HG02981 (cell line): ENCODE measurements at regions not wholly inside any gene's neighbourhood (a gene's known extent, or its start where the extent isn't known, plus 50 kb on each side); places are given as distances from the start of the nearest gene placed in this dataset.

Source experiments
- ATAC-seq: cut with Tn5 transposase; IDR thresholded peaks from one replicate; pipeline ENCODE4 v1.9.1; 2021; ENCODE audit warnings: mild to moderate bottlenecking, moderate library complexity; ENCODE audit not compliant: unreplicated experiment

- ATAC-seq = no peak
Observed at GRCh38 chr7:33725111-33726025, 180.0 kb upstream of the BMPER start.

GRCh38 chr7:33726582-33726981 lies 178.8 kb upstream of the BMPER start:
- ATAC-seq = no peak

DNA sequence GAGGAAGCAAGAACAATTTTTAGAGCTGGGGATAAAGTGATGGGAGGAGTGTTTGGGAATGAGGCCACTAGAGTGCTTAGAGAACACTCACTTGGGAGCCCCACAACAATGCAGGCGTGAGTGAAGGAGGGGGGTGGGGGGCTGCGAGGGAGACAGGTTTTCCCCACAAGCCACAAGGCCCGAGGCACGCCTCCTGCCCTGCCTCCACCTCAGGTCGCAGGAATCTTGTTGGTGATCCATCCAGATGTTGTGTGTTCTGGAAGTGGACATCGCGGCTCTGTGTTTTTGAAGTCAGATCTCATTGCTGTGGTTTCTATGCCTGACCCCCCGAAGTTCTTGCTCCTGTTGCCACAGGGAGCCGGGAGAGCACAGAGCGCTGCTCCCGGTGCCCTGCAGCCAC lies 178.0 kb upstream of the BMPER start:
- no peak for ATAC-seq

GRCh38 chr7:33728873-33729551 lies 176.3 kb upstream of the BMPER start:
- no peak for ATAC-seq

DNA sequence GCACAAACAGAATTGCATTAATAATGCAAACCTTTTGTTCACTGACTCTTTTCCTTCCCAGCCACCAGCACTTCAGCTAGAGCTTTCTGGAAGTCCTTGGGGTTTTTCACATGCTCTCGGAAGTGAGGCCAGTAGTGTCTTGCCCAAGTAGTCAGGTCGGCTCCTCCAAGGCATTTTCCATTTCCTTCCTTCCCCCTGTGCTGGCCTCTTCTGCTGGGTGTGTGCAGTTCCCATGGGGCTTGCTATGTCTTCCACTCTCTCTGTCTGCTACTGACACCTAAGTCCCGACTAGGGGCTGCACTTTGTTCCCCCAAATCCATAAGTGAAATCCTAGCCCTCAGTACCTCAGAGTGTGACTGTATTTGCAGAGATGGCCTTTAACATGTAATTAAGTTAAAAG lies 175.6 kb upstream of the BMPER start:
- ATAC-seq = no peak

GRCh38 chr7:33730958-33731357 lies 174.4 kb upstream of the BMPER start:
- no peak for ATAC-seq

GRCh38 chr7:33731912-33732311 lies 173.4 kb upstream of the BMPER start:
- ATAC-seq = no peak

DNA sequence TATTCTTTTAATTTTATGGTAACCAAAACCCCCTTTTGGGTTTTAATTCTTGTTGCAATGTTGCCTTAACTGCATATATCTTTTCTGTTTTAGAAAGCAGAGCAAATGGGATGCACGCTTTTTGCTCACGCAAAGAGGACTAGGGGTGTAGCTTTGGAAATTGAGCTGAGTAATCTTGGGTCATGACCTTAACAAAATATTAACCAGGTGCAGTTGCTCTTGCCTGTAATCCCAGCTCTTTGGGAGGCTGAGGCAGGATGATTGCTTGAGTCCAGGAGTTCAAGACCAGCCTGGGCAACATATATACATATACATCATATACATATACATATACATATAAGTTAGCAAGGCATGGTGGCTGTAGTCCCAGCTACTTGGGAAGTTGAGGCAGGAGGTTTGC lies 172.9 kb upstream of the BMPER start:
- no peak for ATAC-seq

GRCh38 chr7:33733870-33734650 lies 171.3 kb upstream of the BMPER start:
- no peak for ATAC-seq

GRCh38 chr7:33735403-33735802 lies 169.9 kb upstream of the BMPER start:
- ATAC-seq = no peak

- no peak for ATAC-seq
Observed at GRCh38 chr7:33736521-33737221, 168.7 kb upstream of the BMPER start.

GRCh38 chr7:33738260-33738935 lies 166.9 kb upstream of the BMPER start:
- no peak for ATAC-seq

DNA sequence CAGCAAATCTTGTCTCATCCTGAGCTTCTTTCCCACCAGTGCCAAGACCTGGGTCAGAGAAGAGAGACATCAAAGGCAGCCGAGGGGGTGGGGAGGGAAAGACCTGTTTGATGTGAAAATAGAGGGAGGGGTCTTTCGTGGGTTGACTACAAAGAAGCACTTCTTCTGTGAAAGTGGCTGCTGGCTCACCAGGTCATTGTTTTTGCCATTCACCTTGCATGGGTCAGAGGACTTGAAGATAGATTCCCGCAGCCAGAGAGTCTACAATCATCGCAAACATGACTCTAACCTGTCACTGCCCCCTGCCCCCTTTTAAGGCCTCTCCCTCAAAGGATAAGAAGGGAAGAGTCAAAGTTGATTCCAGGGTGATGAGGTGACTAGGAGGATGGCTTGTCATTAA lies 166.1 kb upstream of the BMPER start:
- no peak for ATAC-seq

DNA sequence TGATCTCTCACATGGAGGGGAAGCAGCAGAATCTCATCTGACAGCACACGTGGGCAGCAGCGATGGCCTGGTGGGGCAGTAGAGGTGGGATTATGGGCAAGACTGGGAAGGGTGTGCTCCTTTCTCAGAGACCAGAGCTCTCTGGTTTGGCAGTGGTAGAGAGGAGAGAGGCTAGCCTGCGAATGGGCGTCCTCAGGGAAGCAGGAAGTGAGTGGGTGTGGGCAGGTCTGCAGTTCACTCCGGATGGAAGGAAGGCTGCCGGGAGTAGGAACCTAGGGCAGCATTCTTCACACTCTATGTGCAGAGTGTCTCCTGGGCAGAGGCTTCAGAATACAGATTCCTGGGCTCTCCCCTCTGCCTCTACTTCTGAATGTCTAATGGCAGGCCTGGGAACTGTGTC lies 162.8 kb upstream of the BMPER start:
- ATAC-seq = no peak

DNA sequence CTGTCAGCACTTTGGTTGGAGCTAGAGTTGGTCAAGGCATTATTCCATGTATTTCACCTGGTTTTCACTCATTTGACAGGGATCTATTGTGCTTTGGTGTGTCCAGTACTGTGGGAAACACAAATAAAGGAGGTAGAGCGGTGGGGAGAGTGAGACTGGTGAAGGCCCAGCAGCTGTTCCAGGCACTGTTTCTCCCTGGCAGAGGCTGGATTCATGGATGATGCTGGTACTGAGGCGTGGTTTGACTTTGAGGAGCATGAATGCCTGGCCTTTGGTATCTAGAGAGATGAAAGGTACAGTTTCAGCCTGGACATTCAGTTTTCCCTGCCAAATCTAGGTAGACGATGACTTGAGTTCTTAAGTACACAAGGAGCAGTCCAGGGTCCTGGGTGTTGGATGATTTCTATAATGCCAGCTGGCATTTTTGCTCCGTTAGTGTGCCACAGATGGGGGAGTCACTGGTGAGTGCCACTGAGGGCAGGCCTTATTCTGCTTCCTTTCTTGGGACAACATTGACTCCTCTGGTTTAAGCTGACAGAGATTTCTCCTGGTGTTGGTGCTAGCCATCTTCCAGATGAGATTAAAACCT lies 162.2 kb upstream of the BMPER start:
- no peak for ATAC-seq

DNA sequence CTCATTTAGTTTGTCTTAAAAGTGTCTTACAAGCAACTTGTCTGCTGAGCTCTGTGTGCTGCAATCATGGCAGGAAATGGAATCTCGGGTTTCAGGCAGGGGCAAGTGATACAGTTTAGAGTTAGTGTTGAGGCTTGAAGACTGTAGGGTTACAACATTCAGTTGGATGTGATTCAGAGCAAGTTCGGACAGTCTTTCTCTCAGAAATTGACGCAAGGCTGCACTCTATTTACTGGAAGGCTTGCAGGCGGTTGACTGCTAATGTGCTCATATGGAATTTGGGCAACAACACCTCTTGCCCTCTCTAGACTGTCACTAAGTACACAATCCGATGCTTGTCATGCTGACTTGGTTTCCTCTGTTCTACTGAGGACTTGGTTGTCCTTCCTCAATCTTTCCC lies 161.7 kb upstream of the BMPER start:
- ATAC-seq = no peak

- peak; percentile 48 for ATAC-seq
Observed at GRCh38 chr7:33744293-33745075, 160.9 kb upstream of the BMPER start.

GRCh38 chr7:33745934-33746333 lies 159.4 kb upstream of the BMPER start:
- no peak for ATAC-seq

DNA sequence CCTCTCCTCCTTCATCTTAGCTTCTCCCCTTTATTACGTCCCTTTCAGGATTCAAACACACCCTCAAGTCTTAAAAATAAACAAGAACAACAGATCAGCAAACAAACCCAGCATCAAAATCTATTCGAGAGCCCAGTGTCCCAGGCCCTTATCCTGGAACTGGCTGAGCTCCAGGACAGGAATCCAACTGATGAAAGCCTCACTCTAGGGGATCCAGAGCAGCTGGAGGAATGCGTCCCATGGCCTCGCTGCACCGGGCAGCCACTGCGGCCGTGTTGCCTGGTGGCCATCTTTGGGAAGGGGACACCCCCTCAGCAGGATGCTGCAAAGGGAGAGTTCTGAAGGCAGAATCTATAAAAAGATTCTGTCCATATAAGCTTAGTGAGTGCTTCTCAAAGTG lies 156.5 kb upstream of the BMPER start:
- ATAC-seq = no peak
